ENCODE measurements at regions not wholly inside any gene's neighbourhood (a gene's known extent, or its start where the extent isn't known, plus 50 kb on each side); places are given as distances from the start of the nearest gene placed in this dataset.

GRCh38 chr12:128047266-128048060, 219.5 kb upstream of the TMEM132C start:
- no peak overlapping the region for H2AK5ac ChIP-seq (ENCODE audit: low read depth, low read length)
- H3K4ac ChIP-seq (ENCODE audit: low read length), result no peak overlapping the region
- no peak overlapping the region for H2BK12ac ChIP-seq (ENCODE audit: low read length)
- no peak overlapping the region for H4K91ac ChIP-seq (ENCODE audit: low read depth, low read length, poor library complexity)
- H3K4me3 ChIP-seq (ENCODE audit: low read length in 2 of 2), result no peak overlapping the region
- no peak overlapping the region for H3K9ac ChIP-seq (ENCODE audit: low read depth, low read length, poor library complexity)
- no peak overlapping the region for H2BK120ac ChIP-seq (ENCODE audit: low read depth, low read length)
- no peaks in the 10 kb centered on the region for H3K79me1 ChIP-seq (ENCODE audit: low read depth, low read length)
- H2BK5ac ChIP-seq (ENCODE audit: low read length), result peak overlapping the region; percentile 14
- H3K14ac ChIP-seq (ENCODE audit: low read length), result no peak overlapping the region
- H3K4me1 ChIP-seq (ENCODE audit: control insufficient read depth in 2 of 2, insufficient read depth in 1 of 2, low read depth in 1 of 2, low read length in 2 of 2), result no peaks in the 10 kb centered on the region
- H2BK15ac ChIP-seq (ENCODE audit: low read length), result no peak overlapping the region
- H3K23ac ChIP-seq (ENCODE audit: low read depth, low read length, poor library complexity), result no peak overlapping the region
- no peak overlapping the region for H2AFZ ChIP-seq (ENCODE audit: low read length)
- no peak overlapping the region for H3K4me2 ChIP-seq (ENCODE audit: insufficient read depth, low read length, poor library complexity, severe bottlenecking)
- DNase-seq (ENCODE audit: low spot score), result no peak
- H3K27me3 ChIP-seq (ENCODE audit: control insufficient read depth in 3 of 3, insufficient read depth in 3 of 3, low read depth in 1 of 3, low read length in 3 of 3), result peaks cover 0 to 4% (median 0%) of the 10 kb centered on the region in 3 experiments
- no CpG with 5 or more reads among the region's 3 CpGs for WGBS, 2 donors (ENCODE audit: extremely low coverage in 2 of 2, insufficient read length in 2 of 2, insufficient replicate concordance in 1 of 2)
- no peak overlapping the region for H3K27ac ChIP-seq (replicated peaks; ENCODE audit: low read length)
- H3K9me3 ChIP-seq (replicated peaks in 1 of 2; ENCODE audit: control insufficient read depth in 2 of 2, insufficient read depth in 1 of 2, low read depth in 1 of 2, low read length in 2 of 2), result no peaks in the 10 kb centered on the region
- H3K18ac ChIP-seq (ENCODE audit: low read length), result no peak overlapping the region
- no peaks in the 10 kb centered on the region for H3K36me3 ChIP-seq (replicated peaks in 1 of 2; ENCODE audit: control insufficient read depth in 2 of 2, insufficient read depth in 2 of 2, low read length in 2 of 2)
- no peak overlapping the region for H4K8ac ChIP-seq (ENCODE audit: low read depth, low read length)

GRCh38 chr12:128052331-128052730, 214.6 kb upstream of the TMEM132C start:
- Histone ChIP-seq H3K27ac (replicated peaks; ENCODE audit: low read length) (no peak overlapping the region), H2BK15ac (ENCODE audit: low read length) (no peak overlapping the region), H3K36me3 (replicated peaks in 1 of 2; ENCODE audit: control insufficient read depth in 2 of 2, insufficient read depth in 2 of 2, low read length in 2 of 2) (peaks cover 0 to 1% of the 10 kb centered on the region in 2 donors), H2BK5ac (ENCODE audit: low read length) (no peak overlapping the region), H4K91ac (ENCODE audit: low read depth, low read length, poor library complexity) (no peak overlapping the region), H3K18ac (ENCODE audit: low read length) (no peak overlapping the region), H2BK120ac (ENCODE audit: low read depth, low read length) (no peak overlapping the region), H2AFZ (ENCODE audit: low read length) (no peak overlapping the region), H3K4ac (ENCODE audit: low read length) (no peak overlapping the region), H3K4me2 (ENCODE audit: insufficient read depth, low read length, poor library complexity, severe bottlenecking) (no peak overlapping the region), H3K9ac (ENCODE audit: low read depth, low read length, poor library complexity) (no peak overlapping the region), H2AK5ac (ENCODE audit: low read depth, low read length) (no peak overlapping the region), H3K4me1 (ENCODE audit: control insufficient read depth in 2 of 2, insufficient read depth in 1 of 2, low read depth in 1 of 2, low read length in 2 of 2) (peaks cover 0 to 6% of the 10 kb centered on the region in 2 donors), H2BK12ac (ENCODE audit: low read length) (no peak overlapping the region), H3K14ac (ENCODE audit: low read length) (no peak overlapping the region), H3K23ac (ENCODE audit: low read depth, low read length, poor library complexity) (no peak overlapping the region), H3K79me1 (ENCODE audit: low read depth, low read length) (no peaks in the 10 kb centered on the region), H3K27me3 (ENCODE audit: control insufficient read depth in 3 of 3, insufficient read depth in 3 of 3, low read depth in 1 of 3, low read length in 3 of 3) (peaks cover 0 to 5% (median 0%) of the 10 kb centered on the region in 3 experiments), H3K9me3 (replicated peaks in 1 of 2; ENCODE audit: control insufficient read depth in 2 of 2, insufficient read depth in 1 of 2, low read depth in 1 of 2, low read length in 2 of 2) (peaks cover 0 to 2% of the 10 kb centered on the region in 2 donors), H4K8ac (ENCODE audit: low read depth, low read length) (no peak overlapping the region), H3K4me3 (ENCODE audit: low read length in 2 of 2) (no peak overlapping the region)
- WGBS, 2 donors (ENCODE audit: extremely low coverage in 2 of 2, insufficient read length in 2 of 2, insufficient replicate concordance in 1 of 2), result no CpG with 5 or more reads among the region's 8 CpGs
- DNase-seq (ENCODE audit: low spot score), result no peak

- H3K4ac ChIP-seq (ENCODE audit: low read length), result no peak overlapping the region
- no peak overlapping the region for H2BK5ac ChIP-seq (ENCODE audit: low read length)
- peaks cover 0 to 2% of the 10 kb centered on the region in 2 donors for H3K9me3 ChIP-seq (replicated peaks in 1 of 2; ENCODE audit: control insufficient read depth in 2 of 2, insufficient read depth in 1 of 2, low read depth in 1 of 2, low read length in 2 of 2)
- WGBS, 2 donors (ENCODE audit: extremely low coverage in 2 of 2, insufficient read length in 2 of 2, insufficient replicate concordance in 1 of 2), result no CpG with 5 or more reads among the region's 5 CpGs
- H3K27me3 ChIP-seq (ENCODE audit: control insufficient read depth in 3 of 3, insufficient read depth in 3 of 3, low read depth in 1 of 3, low read length in 3 of 3), result peaks cover 0 to 5% (median 0%) of the 10 kb centered on the region in 3 experiments
- H3K23ac ChIP-seq (ENCODE audit: low read depth, low read length, poor library complexity), result no peak overlapping the region
- H4K8ac ChIP-seq (ENCODE audit: low read depth, low read length), result no peak overlapping the region
- peaks cover 0 to 6% of the 10 kb centered on the region in 2 donors for H3K4me1 ChIP-seq (ENCODE audit: control insufficient read depth in 2 of 2, insufficient read depth in 1 of 2, low read depth in 1 of 2, low read length in 2 of 2)
- no peak overlapping the region for H4K91ac ChIP-seq (ENCODE audit: low read depth, low read length, poor library complexity)
- no peak overlapping the region for H3K27ac ChIP-seq (replicated peaks; ENCODE audit: low read length)
- no peaks in the 10 kb centered on the region for H3K79me1 ChIP-seq (ENCODE audit: low read depth, low read length)
- no peak overlapping the region for H3K4me3 ChIP-seq (ENCODE audit: low read length in 2 of 2)
- H2AK5ac ChIP-seq (ENCODE audit: low read depth, low read length), result no peak overlapping the region
- H3K18ac ChIP-seq (ENCODE audit: low read length), result no peak overlapping the region
- no peak overlapping the region for H3K9ac ChIP-seq (ENCODE audit: low read depth, low read length, poor library complexity)
- no peak overlapping the region for H2BK120ac ChIP-seq (ENCODE audit: low read depth, low read length)
- H2BK15ac ChIP-seq (ENCODE audit: low read length), result no peak overlapping the region
- no peak overlapping the region for H2AFZ ChIP-seq (ENCODE audit: low read length)
- H3K14ac ChIP-seq (ENCODE audit: low read length), result no peak overlapping the region
- no peak overlapping the region for H3K4me2 ChIP-seq (ENCODE audit: insufficient read depth, low read length, poor library complexity, severe bottlenecking)
- DNase-seq (ENCODE audit: low spot score), result no peak
- peaks cover 0 to 1% of the 10 kb centered on the region in 2 donors for H3K36me3 ChIP-seq (replicated peaks in 1 of 2; ENCODE audit: control insufficient read depth in 2 of 2, insufficient read depth in 2 of 2, low read length in 2 of 2)
- H2BK12ac ChIP-seq (ENCODE audit: low read length), result no peak overlapping the region
Measured at GRCh38 chr12:128052777-128053176, 214.2 kb upstream of the TMEM132C start.

GRCh38 chr12:128055567-128055966, 211.4 kb upstream of the TMEM132C start:
- no peak overlapping the region for H2BK12ac ChIP-seq (ENCODE audit: low read length)
- no peak for DNase-seq (ENCODE audit: low spot score)
- peaks cover 0 to 5% (median 0%) of the 10 kb centered on the region in 3 experiments for H3K27me3 ChIP-seq (ENCODE audit: control insufficient read depth in 3 of 3, insufficient read depth in 3 of 3, low read depth in 1 of 3, low read length in 3 of 3)
- no peak overlapping the region for H4K8ac ChIP-seq (ENCODE audit: low read depth, low read length)
- H3K23ac ChIP-seq (ENCODE audit: low read depth, low read length, poor library complexity), result peak overlapping the region; percentile 49
- no peak overlapping the region for H2BK5ac ChIP-seq (ENCODE audit: low read length)
- H2BK15ac ChIP-seq (ENCODE audit: low read length), result no peak overlapping the region
- H3K4me1 ChIP-seq (ENCODE audit: control insufficient read depth in 2 of 2, insufficient read depth in 1 of 2, low read depth in 1 of 2, low read length in 2 of 2), result peaks cover 0 to 6% of the 10 kb centered on the region in 2 donors
- no peak overlapping the region for H3K4me2 ChIP-seq (ENCODE audit: insufficient read depth, low read length, poor library complexity, severe bottlenecking)
- no peak overlapping the region for H3K27ac ChIP-seq (replicated peaks; ENCODE audit: low read length)
- no CpG with 5 or more reads among the region's 6 CpGs for WGBS, 2 donors (ENCODE audit: extremely low coverage in 2 of 2, insufficient read length in 2 of 2, insufficient replicate concordance in 1 of 2)
- no peak overlapping the region for H3K4me3 ChIP-seq (ENCODE audit: low read length in 2 of 2)
- H3K14ac ChIP-seq (ENCODE audit: low read length), result no peak overlapping the region
- H3K9ac ChIP-seq (ENCODE audit: low read depth, low read length, poor library complexity), result no peak overlapping the region
- no peaks in the 10 kb centered on the region for H3K79me1 ChIP-seq (ENCODE audit: low read depth, low read length)
- no peak overlapping the region for H2AK5ac ChIP-seq (ENCODE audit: low read depth, low read length)
- no peak overlapping the region for H3K4ac ChIP-seq (ENCODE audit: low read length)
- no peak overlapping the region for H2BK120ac ChIP-seq (ENCODE audit: low read depth, low read length)
- peaks cover 0 to 2% of the 10 kb centered on the region in 2 donors for H3K9me3 ChIP-seq (replicated peaks in 1 of 2; ENCODE audit: control insufficient read depth in 2 of 2, insufficient read depth in 1 of 2, low read depth in 1 of 2, low read length in 2 of 2)
- no peak overlapping the region for H4K91ac ChIP-seq (ENCODE audit: low read depth, low read length, poor library complexity)
- peak overlapping the region; percentile 4 for H3K18ac ChIP-seq (ENCODE audit: low read length)
- peaks cover 0 to 1% of the 10 kb centered on the region in 2 donors for H3K36me3 ChIP-seq (replicated peaks in 1 of 2; ENCODE audit: control insufficient read depth in 2 of 2, insufficient read depth in 2 of 2, low read length in 2 of 2)
- H2AFZ ChIP-seq (ENCODE audit: low read length), result no peak overlapping the region
